Neural cell (in vitro differentiated cells): ENCODE measurements at regions not wholly inside any gene's neighbourhood (a gene's known extent, or its start where the extent isn't known, plus 50 kb on each side); places are given as distances from the start of the nearest gene placed in this dataset.

Experiments
- H2AFZ ChIP-seq: fragments of 200-600, 300-800 bp; sonication (generic), shearing (Covaris generic); 2 replicates; pipeline ENCODE4 v1.6.0; 2014; ENCODE audit warnings: low read depth, mild to moderate bottlenecking, antibody characterized with exemption, low read length, moderate library complexity
- H3F3A ChIP-seq: fragments of 200-600 bp; shearing (Covaris generic); 2 replicates; pipeline ENCODE4 v1.6.1; 2016; ENCODE audit warnings: mild to moderate bottlenecking, moderate library complexity, mixed read lengths, antibody characterized with exemption, low read length; ENCODE audit not compliant: insufficient read depth, poor library complexity, severe bottlenecking
- H3K27ac ChIP-seq: fragments of 200-600, 300-800 bp; sonication (generic), shearing (Covaris generic); 2 replicates; pipeline ENCODE4 v1.5.1; 2014; ENCODE audit warnings: mild to moderate bottlenecking, low read length, moderate library complexity
- H3K27me3 ChIP-seq: fragments of 300-800, 200-600 bp; sonication (generic), shearing (Covaris generic); 2 replicates; pipeline ENCODE4 v1.6.0; 2014; ENCODE audit warnings: mild to moderate bottlenecking, low read depth, low read length, moderate library complexity; ENCODE audit not compliant: insufficient read depth
- H3K36me3 ChIP-seq: fragments of 300-800, 200-600 bp; sonication (generic), shearing (Covaris generic); 2 replicates; pipeline ENCODE4 v1.5.1; 2014; ENCODE audit warnings: mild to moderate bottlenecking, antibody characterized with exemption, low read length, moderate library complexity; ENCODE audit not compliant: insufficient read depth
- H3K4me2 ChIP-seq: fragments of 300-800, 200-600 bp; sonication (generic), shearing (Covaris generic); 2 replicates; pipeline ENCODE4 v1.6.0; 2014; ENCODE audit warnings: mild to moderate bottlenecking, low read length
- H3K4me3 ChIP-seq: fragments of 300-800, 200-600 bp; sonication (generic), shearing (Covaris generic); 2 replicates; pipeline ENCODE4 v1.5.1; 2014; ENCODE audit warnings: mild to moderate bottlenecking, low read length, moderate library complexity
- H3K79me2 ChIP-seq: fragments of 200-600 bp; shearing (Covaris generic); replicated peaks from 2 replicates; pipeline ENCODE4 v1.6.0; 2014; ENCODE audit warnings: mild to moderate bottlenecking, low read length, moderate library complexity; ENCODE audit not compliant: insufficient read depth
- H3K9ac ChIP-seq: fragments of 300-800, 200-600 bp; sonication (generic), shearing (Covaris generic); 2 replicates; pipeline ENCODE4 v1.6.1; 2016; ENCODE audit warnings: mild to moderate bottlenecking, low read length, mixed read lengths
- H3K9me2 ChIP-seq: fragments of 200-600 bp; shearing (Covaris generic); 2 replicates; pipeline ENCODE4 v1.6.1; 2016; ENCODE audit warnings: mild to moderate bottlenecking, low read length, mixed read lengths; ENCODE audit not compliant: insufficient read depth
- H3K9me3 ChIP-seq: fragments of 200-600, 300-800 bp; sonication (generic), shearing (Covaris generic); 2 replicates; pipeline ENCODE4 v1.6.1; 2016; ENCODE audit warnings: mild to moderate bottlenecking, mixed run types, low read length, moderate library complexity, mixed read lengths
- H4K20me1 ChIP-seq: fragments of 200-600 bp; shearing (Covaris generic); 2 replicates; pipeline ENCODE4 v1.6.1; 2016; ENCODE audit warnings: mild to moderate bottlenecking, mixed run types; ENCODE audit not compliant: insufficient read depth
- CTCF ChIP-seq: fragments of 450-650 bp; IDR thresholded peaks from 2 replicates; pipeline ENCODE4 v1.5.1; 2014; ENCODE audit warnings: antibody characterized with exemption, mild to moderate bottlenecking, moderate library complexity; ENCODE audit not compliant: poor library complexity, severe bottlenecking
- EP300 ChIP-seq: fragments of 450-650 bp; conservative IDR thresholded peaks from 2 replicates; pipeline ENCODE4 v1.6.1; 2014; ENCODE audit warnings: antibody characterized with exemption, mild to moderate bottlenecking, moderate library complexity; ENCODE audit not compliant: poor library complexity, severe bottlenecking
- EZH2 ChIP-seq: fragments of 200-600, 300-800 bp; shearing (Covaris generic), sonication (generic); IDR thresholded peaks from 2 replicates; pipeline ENCODE4 v1.6.1; 2014; ENCODE audit warnings: antibody characterized with exemption, low read length, borderline replicate concordance, mild to moderate bottlenecking; ENCODE audit not compliant: insufficient read depth, poor library complexity, severe bottlenecking
- MXI1 ChIP-seq: fragments of 450-650 bp; conservative IDR thresholded peaks from 2 replicates; pipeline ENCODE4 v1.6.1; 2014; ENCODE audit warnings: antibody characterized with exemption, mild to moderate bottlenecking; ENCODE audit not compliant: poor library complexity, severe bottlenecking
- POLR2AphosphoS5 ChIP-seq: IDR thresholded peaks from 2 replicates; pipeline ENCODE4 v1.6.1; 2012
- RAD21 ChIP-seq: fragments of 450-650 bp; conservative IDR thresholded peaks from 2 replicates; pipeline ENCODE4 v1.6.1; 2014; ENCODE audit warnings: antibody characterized with exemption, mild to moderate bottlenecking, moderate library complexity
- REST ChIP-seq: IDR thresholded peaks from 2 replicates; pipeline ENCODE4 v1.6.1; 2012; ENCODE audit warnings: borderline replicate concordance
- SMC3 ChIP-seq: fragments of 450-650 bp; conservative IDR thresholded peaks from 2 replicates; pipeline ENCODE4 v1.6.1; 2014; ENCODE audit warnings: antibody characterized with exemption, mild to moderate bottlenecking, moderate library complexity; ENCODE audit not compliant: poor library complexity
- TAF1 ChIP-seq: IDR thresholded peaks from 2 replicates; pipeline ENCODE4 v1.6.1; 2012; ENCODE audit warnings: low read depth

GRCh38 chr10:4131407-4132215 is 346.6 kb upstream of the KLF6 start:
- Histone ChIP-seq H3K9me3 (no peaks in the 10 kb centered on the region), H3K9ac (no peak overlapping the region), H3K79me2 (no peaks in the 10 kb centered on the region), H3F3A (no peaks in the 10 kb centered on the region), H3K4me3 (no peak overlapping the region), H3K9me2 (no peaks in the 10 kb centered on the region), H3K36me3 (no peaks in the 10 kb centered on the region), H3K4me2 (no peak overlapping the region), H2AFZ (no peak overlapping the region), H4K20me1 (no peaks in the 10 kb centered on the region), H3K27me3 (no peaks in the 10 kb centered on the region), H3K27ac (no peak overlapping the region)
- TF ChIP-seq POLR2AphosphoS5 (no peak), REST (no peak), RAD21 (no peak), EZH2 (no peak), EP300 (no peak), CTCF (no peak), MXI1 (no peak), TAF1 (no peak), SMC3 (no peak)

- H3K4me2 ChIP-seq = no peak overlapping the region
- H3K9ac ChIP-seq = no peak overlapping the region
- TF ChIP-seq TAF1 (no peak), REST (no peak), EP300 (no peak), POLR2AphosphoS5 (no peak), CTCF (no peak), SMC3 (no peak), RAD21 (no peak), EZH2 (no peak)
- H4K20me1 ChIP-seq = no peaks in the 10 kb centered on the region
- H3K36me3 ChIP-seq = no peaks in the 10 kb centered on the region
- no peak overlapping the region for H3K27ac ChIP-seq
- no peaks in the 10 kb centered on the region for H3F3A ChIP-seq
- H3K27me3 ChIP-seq = no peaks in the 10 kb centered on the region
- no peak overlapping the region for H3K4me3 ChIP-seq
- H3K79me2 ChIP-seq = no peaks in the 10 kb centered on the region
- no peaks in the 10 kb centered on the region for H3K9me3 ChIP-seq
- H2AFZ ChIP-seq = no peak overlapping the region
- no peaks in the 10 kb centered on the region for H3K9me2 ChIP-seq
Observed at GRCh38 chr10:4130685-4131084, 345.7 kb upstream of the KLF6 start.
